Ishikawa (cell line): ENCODE measurements at regions not wholly inside any gene's neighbourhood (a gene's known extent, or its start where the extent isn't known, plus 50 kb on each side); places are given as distances from the start of the nearest gene placed in this dataset.

Experiments
- EP300 ChIP-seq: IDR thresholded peaks from 2 replicates; pipeline ENCODE4 v1.6.1; 2012; ENCODE audit warnings: borderline replicate concordance
- MAX ChIP-seq: IDR thresholded peaks from 2 replicates; pipeline ENCODE4 v1.6.1; 2012
- REST ChIP-seq: IDR thresholded peaks from 2 replicates; pipeline ENCODE4 v1.6.1; 2012; ENCODE audit warnings: low read depth, mild to moderate bottlenecking
- TAF1 ChIP-seq: IDR thresholded peaks from 2 replicates; pipeline ENCODE4 v1.6.1; 2012; ENCODE audit warnings: low read depth, mild to moderate bottlenecking
- TCF12 ChIP-seq: IDR thresholded peaks from 2 replicates; pipeline ENCODE4 v1.6.1; 2012; ENCODE audit warnings: low read depth
- USF1 ChIP-seq: IDR thresholded peaks from 2 replicates; pipeline ENCODE4 v1.6.1; 2012
- YY1 ChIP-seq: IDR thresholded peaks from 2 replicates; pipeline ENCODE4 v1.6.1; 2012; ENCODE audit warnings: low read depth
- ZBTB7A ChIP-seq: IDR thresholded peaks from 2 replicates; pipeline ENCODE4 v1.6.1; 2012; ENCODE audit warnings: low read depth

GRCh38 chr2:156023229-156023869, 309.2 kb downstream of the NR4A2 start:
- TF ChIP-seq TAF1: no peak
- TF ChIP-seq EP300: no peak
- no peak for TF ChIP-seq REST
- TF ChIP-seq MAX: no peak
- TF ChIP-seq YY1: no peak
- no peak for TF ChIP-seq TCF12
- TF ChIP-seq ZBTB7A: no peak
- no peak for TF ChIP-seq USF1
